GM12875 (cell line): ENCODE measurements at regions not wholly inside any gene's neighbourhood (a gene's known extent, or its start where the extent isn't known, plus 50 kb on each side); places are given as distances from the start of the nearest gene placed in this dataset.

Experiments
- H3K4me3 ChIP-seq: one replicate; pipeline ENCODE4 v1.5.1; 2011; ENCODE audit warnings: low read depth, low read length, control low read depth
- TF ChIP-seq, protein P1 (sequence below): IDR thresholded peaks from 2 replicates; pipeline ENCODE4 v1.5.1; 2011; ENCODE audit warnings: low read depth, mild to moderate bottlenecking, control low read depth, inconsistent platforms, low read length, moderate library complexity, borderline replicate concordance; ENCODE audit not compliant: insufficient read depth

GRCh38 chr7:68424658-68425297 lies 1173.5 kb upstream of the AUTS2 start:
- H3K4me3 ChIP-seq, result no peak overlapping the region
- TF ChIP-seq, protein P1, sequence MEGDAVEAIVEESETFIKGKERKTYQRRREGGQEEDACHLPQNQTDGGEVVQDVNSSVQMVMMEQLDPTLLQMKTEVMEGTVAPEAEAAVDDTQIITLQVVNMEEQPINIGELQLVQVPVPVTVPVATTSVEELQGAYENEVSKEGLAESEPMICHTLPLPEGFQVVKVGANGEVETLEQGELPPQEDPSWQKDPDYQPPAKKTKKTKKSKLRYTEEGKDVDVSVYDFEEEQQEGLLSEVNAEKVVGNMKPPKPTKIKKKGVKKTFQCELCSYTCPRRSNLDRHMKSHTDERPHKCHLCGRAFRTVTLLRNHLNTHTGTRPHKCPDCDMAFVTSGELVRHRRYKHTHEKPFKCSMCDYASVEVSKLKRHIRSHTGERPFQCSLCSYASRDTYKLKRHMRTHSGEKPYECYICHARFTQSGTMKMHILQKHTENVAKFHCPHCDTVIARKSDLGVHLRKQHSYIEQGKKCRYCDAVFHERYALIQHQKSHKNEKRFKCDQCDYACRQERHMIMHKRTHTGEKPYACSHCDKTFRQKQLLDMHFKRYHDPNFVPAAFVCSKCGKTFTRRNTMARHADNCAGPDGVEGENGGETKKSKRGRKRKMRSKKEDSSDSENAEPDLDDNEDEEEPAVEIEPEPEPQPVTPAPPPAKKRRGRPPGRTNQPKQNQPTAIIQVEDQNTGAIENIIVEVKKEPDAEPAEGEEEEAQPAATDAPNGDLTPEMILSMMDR, result no peak

GRCh38 chr7:68425377-68425776 lies 1172.9 kb upstream of the AUTS2 start:
- no peak overlapping the region for H3K4me3 ChIP-seq
- TF ChIP-seq, protein P1, result no peak

- no peak overlapping the region for H3K4me3 ChIP-seq
- TF ChIP-seq, protein P1, result no peak
Observed at GRCh38 chr7:68429411-68430117, 1168.7 kb upstream of the AUTS2 start.

- no peak overlapping the region for H3K4me3 ChIP-seq
- TF ChIP-seq, protein P1, result no peak
Observed at GRCh38 chr7:68432585-68432984, 1165.7 kb upstream of the AUTS2 start.

DNA sequence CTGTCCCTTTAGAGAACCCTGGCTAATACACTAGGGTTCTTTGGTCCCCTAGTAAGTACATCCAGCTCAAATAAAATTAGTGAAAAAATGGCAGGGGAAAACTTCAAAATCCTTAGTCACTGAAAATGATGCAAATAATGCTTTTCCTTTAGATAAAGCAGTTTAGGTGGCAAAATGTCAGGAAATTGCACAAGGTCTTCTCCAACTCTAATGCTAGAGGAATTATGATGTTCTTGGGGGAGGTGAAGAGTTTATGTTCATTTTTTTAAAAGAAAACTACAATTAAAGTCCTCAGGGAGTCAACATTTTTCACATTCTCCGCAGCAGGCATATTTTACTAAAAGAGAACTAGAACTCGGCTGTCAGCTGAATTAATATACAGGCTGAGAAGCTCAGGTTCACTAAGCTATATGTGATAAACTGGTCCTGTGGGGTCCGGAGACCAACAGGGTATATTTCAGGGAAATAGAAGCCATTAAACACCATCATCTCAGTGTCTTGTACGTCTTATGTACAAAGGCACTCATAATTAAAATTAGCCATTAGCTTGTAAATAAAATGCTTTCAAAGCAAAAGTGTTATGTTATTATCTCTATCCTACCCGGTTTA lies 1164.7 kb upstream of the AUTS2 start:
- H3K4me3 ChIP-seq, result no peak overlapping the region
- TF ChIP-seq, protein P1, result no peak

GRCh38 chr7:68434857-68435256 lies 1163.4 kb upstream of the AUTS2 start:
- TF ChIP-seq, protein P1, result no peak

DNA sequence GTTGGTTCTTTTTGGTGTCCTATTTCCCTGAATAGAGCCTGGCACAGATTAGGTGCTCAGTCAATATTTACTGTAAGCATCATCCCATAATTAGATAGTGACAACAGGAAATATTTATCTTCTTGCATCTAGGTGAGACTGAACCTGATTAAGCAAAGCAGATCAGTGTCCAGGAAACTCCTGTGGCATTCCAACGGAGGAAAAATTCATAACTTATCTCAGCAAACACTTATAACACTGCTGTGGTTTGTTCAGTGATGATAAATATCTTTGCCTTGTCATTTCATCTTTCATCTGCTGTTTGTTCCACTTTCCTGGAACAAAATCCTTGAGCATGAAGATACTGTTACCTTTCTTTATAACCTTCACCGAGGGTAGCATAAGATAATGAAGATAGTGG lies 1160.3 kb upstream of the AUTS2 start:
- TF ChIP-seq, protein P1, result no peak

More at GRCh38 chr7:68434857-68435256, 1163.4 kb upstream of the AUTS2 start:
- H3K4me3 ChIP-seq, result no peak overlapping the region

More for the DNA sequence above, 1160.3 kb upstream of the AUTS2 start:
- H3K4me3 ChIP-seq, result no peak overlapping the region
